HG02588 (cell line): ENCODE measurements at regions not wholly inside any gene's neighbourhood (a gene's known extent, or its start where the extent isn't known, plus 50 kb on each side); places are given as distances from the start of the nearest gene placed in this dataset.
"Not testable (repeated sequence)": the region's sequence is repeated elsewhere in the genome, so short reads cannot be mapped to it uniquely, and the experiment has no call there.

Experiments
- ATAC-seq: cut with Tn5 transposase; IDR thresholded peaks from one replicate; pipeline ENCODE4 v1.9.1; 2021; ENCODE audit warnings: mild to moderate bottlenecking, moderate library complexity; ENCODE audit not compliant: unreplicated experiment

DNA sequence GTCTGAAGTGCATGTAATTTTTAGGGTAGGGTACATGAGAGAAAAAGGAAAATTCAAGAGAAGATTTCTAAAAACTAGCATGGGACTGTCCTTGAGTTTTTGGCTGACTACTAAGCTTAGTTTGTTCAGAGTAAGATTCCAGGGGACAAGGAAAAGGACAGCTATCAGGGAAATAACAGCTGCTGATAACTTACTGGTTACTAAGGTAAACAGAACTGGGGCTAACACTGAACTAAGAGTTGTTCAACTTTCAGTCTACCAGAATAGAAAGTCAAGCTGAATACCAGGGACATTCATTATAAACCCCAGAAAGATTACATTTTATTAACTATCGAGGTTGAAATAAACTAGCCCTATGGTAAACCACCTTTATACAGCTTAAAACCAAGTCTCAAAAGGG, 261.8 kb upstream of the CYRIA start:
- ATAC-seq: no peak

DNA sequence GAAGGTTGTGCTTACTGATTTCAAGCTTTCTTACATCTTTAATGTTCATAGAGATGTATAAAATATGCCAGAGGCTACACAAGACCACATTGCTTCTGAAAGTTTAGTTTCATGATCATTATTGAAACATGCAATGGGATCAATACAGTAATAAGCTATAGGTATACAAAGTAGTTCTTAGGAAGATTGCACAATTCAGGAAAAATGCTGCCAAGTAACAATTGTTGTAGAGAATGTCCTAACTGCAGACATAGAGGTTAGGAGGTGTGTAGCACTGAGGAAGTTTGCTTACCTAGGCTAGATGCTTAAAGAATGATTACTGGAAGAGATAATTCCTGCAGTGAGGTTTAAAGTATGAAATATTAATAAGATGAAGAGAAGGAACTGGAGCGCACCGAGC, 259.5 kb upstream of the CYRIA start:
- ATAC-seq: no peak

DNA sequence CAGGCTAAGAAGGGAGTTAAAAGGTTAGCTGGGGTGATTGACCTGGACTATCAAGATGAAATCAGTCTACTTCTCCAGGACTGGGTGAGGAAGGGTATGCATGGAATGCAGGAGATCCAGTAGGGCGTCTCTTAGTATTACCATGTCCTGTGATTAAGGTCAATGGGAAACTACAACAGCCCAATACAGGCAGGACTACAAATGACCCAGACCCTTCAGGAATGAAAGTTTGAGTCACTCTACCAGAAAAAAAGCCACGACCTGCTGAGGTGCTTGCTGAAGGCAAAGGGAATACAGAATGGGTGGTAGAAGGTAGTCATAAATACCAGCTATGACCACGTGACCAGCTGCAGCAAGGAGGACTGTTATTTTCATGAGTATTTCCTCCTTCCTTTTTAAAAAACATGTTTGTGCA, 249.7 kb upstream of the CYRIA start:
- not testable (repeated sequence) for ATAC-seq

DNA sequence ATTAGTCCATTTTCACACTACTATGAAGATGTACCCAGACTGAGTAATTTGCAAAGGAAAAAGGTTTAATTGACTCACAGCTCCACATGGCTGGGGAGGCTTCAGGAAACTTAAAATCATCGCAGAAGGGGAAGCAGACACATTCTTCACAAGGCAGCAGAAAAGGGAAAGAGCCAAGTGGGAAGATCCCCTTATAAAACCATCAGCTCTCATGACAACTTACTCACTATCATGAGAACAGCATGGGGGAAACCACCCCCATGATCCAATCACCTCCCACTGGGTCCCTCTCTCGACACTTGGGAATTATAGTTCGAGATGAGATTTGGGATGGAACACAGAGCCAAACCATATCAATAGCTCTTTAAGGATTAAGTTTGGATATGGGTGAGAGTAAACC, 246.1 kb upstream of the CYRIA start:
- ATAC-seq: no peak

DNA sequence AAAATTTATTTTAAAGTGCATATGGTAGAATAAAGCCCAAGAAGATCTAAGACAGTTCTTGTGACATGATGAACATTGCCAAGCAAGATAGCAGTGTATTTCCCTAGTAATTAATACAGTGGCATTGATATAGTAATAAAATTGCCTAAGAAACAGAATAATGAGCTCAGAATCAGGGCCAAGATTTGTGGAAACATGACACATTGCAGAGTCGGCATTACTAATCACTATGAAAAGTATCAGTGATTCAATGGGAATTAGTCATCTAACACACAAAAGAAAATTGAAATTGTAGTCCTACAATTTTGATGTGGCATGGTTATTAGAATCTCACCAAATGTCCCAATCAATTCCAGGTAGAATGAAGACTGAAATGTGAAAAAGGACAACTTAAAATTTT, 243.0 kb upstream of the CYRIA start:
- no peak for ATAC-seq

DNA sequence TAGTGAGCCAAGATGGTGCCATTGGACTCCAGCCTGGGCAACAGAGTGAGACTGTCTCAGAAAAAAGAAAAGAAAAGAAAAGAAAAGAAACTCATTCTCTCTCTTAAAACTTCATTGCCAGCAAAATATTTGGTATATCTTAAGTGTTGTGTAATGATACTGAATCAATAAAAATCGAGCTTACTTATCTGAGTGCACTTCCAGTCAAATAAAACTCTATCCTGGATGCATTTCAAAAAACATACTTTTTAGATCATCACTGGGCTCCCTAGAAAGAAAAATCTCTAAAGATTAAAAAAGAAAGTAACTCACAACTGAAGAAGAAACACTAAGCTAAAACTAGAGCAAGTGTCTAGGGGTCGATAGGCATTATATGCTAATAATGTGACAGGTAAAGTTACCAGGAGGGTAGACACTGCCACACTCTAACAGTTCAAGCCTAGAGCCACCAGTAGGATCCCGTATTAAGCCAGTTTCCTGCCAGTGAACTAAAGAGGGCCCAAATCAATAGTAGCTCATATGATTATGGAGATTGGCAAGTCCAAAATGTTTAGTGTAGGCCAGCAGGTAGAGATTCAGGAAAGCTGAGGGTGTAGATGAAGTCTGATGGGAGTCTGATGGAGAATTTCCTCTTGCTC, 242.1 kb upstream of the CYRIA start:
- no peak for ATAC-seq

DNA sequence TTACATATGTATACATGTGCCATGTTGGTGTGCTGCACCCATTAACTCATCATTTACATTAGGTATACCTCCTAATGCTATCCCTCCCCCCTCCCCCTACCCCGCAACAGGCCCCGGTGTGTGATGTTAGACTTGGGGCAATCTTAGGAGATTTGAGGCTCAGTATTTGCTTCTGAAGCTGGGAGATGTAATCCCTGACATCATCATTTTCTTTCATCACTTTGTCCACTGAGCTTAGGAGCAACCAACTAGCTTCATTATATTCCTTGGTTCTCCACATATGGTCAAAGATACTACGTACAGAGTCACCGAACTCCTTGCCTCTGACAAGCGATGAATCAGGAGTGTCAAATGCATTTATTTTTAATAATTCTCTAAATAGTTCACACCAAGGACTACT, 239.7 kb upstream of the CYRIA start:
- ATAC-seq: not testable (repeated sequence)

DNA sequence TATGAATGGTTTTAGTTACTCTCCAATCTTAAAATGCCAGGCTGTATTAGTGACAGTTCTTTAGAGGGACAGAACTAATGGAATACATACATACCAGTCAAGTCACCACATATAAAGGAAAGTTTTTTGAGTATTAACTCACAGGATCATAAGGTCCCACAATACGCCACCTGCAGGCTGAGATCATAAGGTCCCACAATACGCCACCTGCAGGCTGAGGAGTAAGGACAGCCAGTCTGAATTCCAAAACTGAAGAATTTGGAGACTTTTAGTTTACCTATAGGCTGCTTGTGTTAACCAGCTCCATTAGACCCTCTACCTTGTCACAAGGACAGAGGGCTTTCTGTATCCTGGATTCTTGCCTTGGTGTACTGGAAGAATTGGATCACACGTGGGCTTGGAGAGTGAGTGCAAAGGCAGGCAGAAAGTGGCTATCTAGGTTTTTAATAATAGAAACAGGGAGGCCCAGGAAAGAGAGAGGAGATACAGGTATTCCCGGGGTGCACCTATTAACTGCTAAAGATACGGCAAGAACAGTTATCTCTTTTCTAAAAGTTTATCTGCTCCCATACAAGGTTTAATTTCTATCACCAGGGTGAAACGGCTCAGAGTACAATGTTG, 234.9 kb upstream of the CYRIA start:
- ATAC-seq: peak; percentile 59

DNA sequence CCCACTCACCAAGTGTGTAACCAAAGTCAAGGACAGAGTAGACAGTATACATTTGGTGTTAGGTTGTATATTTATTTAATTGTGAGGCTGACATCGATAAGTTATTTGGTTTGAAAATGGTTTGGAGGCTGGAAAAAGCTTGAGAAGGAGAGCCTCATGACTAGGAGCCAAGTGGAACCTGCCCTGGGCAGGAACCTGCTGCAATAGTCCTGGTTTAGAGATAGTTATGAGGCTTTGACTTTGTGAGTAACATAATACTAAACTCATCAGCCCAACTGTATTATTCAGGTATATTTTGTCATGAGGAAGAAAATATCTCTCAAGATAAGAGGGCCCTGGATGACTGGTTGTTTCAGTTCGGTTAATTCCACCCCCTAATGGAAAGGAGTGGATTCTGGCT, 234.3 kb upstream of the CYRIA start:
- ATAC-seq: peak; percentile 11

DNA sequence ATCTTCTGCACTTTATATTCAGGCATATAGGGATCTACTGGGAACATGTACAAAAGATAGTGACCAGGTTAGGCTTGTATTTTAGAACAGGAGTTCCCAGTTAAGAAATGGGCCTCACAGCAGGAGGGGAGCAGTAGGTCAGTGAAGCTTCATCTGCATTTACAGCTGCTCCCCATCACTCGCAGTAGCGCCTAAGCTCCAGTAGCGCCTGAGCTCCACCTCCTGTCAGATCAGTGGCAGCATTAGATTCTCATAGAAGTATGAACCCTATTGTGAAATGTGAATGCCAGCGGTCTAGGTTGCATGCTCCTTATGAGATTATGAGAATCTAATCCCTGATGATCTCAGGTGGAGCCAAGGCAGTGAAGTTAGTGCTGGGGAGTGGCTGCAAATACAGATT, 224.4 kb upstream of the CYRIA start:
- ATAC-seq: no peak

DNA sequence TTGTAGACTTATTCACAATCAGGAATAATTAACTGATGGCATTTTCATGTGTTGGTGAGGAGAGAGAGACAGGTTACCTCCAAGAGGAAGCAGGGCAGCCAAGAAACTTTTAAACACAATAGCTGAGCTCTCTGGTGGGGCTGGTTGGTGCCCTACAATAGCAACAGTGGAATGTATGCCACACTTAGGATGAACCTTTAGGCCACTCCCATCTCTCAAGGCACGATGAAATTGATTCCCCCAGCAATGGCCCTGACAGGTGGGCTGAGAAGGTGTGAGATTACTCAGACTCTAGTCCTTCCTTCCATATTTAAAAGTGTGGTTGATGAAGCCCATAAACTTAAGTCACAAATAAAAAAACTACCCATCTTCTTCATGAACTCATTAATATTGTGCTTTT, 219.4 kb upstream of the CYRIA start:
- ATAC-seq: no peak

DNA sequence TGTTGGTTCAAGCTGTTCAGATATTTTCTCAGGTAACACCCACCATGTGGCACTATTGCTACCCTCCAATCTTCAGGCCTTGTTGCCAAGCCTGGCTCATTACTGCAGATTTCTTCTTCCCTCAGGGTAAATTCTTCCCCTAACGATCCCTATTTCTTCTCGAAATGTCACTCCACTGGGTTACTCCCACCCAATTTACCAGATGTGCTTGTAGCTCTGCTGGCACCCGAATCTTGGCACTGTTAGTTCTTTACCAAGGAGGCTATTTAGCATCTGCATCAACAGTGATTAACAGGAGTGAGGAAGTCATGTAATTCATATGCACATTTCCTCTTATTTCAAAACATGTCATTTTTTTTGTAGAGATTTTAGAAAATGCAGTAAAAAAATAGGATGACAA, 217.1 kb upstream of the CYRIA start:
- ATAC-seq: no peak

DNA sequence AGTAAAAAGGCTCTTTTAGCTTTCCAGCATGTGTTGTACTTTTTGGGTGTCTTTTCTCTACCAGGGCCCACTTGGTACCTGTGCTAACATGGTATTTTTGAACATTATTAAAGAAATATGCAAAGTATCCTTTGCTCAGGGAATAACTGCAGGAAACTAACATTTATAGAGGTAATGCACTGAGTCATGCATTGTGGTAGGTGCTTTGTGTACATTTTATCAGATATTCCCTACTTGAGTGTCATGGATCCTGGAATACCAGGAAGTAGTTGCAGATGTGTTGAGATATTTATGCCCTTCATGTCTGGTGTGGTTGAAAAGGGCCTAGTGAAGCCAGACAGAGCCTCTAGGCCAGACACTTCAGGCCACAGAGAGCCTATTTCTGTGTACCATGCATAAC, 215.5 kb upstream of the CYRIA start:
- no peak for ATAC-seq

DNA sequence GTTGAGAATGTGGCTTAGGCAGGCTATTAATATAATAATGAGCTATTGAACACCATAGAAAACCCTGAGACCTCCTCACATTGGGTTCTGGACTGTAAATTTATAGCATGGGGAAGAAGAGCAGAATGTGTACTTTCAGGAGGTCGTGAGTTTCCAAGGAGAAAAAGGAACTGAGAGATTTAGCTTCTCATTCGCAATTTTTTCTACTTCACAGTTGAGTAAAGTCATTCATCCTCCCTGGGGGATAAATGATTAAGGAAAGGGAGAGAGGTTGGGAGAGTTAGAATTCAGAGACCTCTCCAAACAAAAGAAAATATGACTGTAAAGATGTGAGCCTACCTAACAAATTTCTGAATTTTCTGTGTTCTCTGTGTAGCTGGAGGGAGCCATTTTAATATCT, 205.8 kb upstream of the CYRIA start:
- ATAC-seq: no peak

DNA sequence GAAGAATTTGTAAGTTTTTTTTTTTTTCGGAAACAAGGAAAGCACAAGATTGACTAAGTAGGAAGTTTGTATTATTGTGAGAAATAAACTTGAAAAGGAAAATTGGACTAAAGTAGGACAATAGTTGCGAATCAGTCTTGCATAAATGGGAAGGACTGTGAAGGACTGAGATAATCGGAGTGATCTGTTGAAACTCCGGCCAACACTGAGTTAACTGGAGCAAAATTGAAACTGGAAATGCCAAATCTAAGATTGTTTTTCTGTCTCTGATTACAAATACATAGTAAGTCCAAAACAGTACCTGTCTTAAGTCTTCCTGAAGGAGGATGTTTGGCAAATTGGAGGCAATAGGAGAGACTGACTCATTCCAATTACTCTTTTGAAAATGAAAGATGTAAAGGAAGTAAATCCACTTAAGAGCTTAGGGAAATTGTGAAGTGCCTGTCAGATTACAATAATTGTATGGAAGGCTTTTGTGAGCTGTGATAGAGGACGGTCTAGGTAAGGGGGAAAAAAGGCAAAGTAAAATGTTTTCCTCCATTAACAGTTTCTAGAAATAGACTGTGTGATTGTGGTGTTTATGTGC, 204.9 kb upstream of the CYRIA start:
- no peak for ATAC-seq

DNA sequence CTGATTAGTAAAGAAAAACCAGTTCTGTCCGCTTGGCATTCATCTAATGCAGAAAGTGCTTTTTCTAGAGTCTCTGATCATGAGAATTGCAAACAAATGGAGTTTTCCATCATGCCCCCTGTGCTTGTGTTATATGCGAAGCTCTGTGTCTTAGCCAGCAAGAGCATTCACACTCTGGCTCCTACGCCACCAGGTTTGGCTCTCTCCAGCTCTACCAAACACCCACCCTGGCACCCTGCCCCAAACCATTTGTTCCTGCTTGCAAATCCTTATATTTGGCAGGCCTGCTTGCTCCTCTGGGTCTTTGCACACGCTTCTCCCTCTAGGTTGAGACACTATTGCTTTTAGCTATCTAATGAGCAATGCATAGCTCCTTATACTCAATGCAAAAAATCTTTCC, 204.1 kb upstream of the CYRIA start:
- no peak for ATAC-seq

DNA sequence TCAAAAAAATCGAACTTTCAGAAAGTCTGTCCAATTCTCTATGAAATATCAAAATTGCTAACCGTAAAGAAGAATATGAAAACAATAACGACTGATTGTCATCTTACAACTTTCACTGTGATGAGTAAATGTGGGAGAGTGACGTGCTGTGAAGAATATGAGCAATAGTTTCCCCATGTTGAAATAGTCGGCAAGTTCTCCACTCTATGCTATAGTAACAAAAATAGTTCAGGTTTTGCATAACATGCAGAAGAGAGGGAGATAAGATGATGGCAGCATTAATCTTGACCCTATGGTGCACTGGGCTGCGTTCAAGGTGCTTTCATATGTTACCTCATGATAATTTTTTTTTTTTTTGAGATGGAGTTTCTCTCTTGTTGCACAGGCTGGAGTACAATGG, 196.8 kb upstream of the CYRIA start:
- ATAC-seq: no peak

DNA sequence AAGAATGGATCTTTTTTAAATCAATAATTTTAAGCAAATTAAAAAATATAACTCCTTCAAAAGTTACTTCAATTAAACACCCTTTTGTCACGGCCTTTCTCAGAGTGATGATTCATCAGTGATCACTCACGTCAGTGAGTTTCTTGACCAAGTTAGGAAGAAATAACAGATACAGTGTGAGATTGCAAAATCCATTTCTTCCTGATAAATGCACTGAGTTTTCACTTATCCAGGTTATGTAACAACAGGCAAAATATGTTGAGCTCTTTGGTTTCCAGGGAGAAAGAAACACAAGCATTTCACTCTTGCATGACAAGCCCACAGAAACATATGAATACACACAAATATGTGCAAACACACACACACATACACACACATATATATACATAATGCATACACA, 195.9 kb upstream of the CYRIA start:
- ATAC-seq: no peak

DNA sequence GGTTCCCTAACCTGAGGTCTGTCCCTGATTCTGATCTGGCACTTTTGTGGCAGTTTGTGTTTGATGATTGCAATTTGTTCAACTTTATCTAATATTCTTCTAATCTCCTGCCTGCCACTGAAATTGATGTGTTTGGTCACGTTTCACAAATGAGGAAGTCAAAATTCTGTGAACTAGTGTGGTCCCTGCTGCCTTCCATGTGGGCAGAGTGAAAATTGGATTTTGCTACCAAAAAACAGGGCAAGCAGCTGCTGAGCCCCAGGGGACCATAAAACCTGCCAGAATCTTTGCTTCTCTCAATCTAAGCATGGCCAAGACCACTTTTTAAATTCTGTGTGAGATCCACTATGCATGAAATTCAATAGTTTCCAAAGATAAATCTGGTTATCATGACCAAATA, 195.5 kb upstream of the CYRIA start:
- ATAC-seq: no peak

DNA sequence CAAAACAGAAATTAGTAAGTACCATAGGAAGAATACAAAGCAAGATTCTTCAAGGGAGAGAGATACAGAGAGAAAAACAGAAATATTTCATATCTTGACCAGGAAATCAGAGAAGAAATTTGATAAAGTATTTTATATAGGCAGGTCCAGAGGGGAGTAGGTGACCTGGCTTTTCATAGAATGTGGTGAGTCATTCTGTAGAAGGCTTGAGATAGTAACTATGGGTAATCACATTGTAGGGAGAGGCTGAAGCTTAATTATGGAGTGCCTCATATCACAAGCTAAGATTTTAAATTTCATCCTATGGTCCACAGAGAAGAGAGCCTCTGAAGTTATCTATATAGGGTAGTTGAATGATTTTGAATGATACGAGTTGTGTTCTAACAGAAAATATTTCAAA, 195.0 kb upstream of the CYRIA start:
- no peak for ATAC-seq

DNA sequence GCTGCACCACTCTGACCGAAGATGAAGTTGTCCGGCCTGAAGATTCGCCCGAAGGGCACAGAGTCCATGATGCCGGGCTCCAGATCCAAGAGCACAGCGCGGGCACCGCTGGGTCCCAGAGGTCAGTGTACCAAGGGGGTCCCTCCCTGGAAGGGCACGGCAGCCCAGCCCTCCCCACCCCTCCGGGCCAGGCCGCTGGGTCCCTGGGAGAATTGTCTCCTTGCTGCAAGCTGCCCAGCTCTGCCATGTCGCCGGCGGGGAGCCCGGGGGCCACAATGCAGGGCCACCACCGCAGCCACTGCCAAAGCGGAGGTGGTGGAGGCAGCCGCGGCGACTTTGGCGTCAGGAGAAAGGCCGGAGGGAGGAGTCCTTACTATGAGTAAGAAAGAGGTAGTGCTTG, 189.5 kb upstream of the CYRIA start:
- ATAC-seq: no peak

DNA sequence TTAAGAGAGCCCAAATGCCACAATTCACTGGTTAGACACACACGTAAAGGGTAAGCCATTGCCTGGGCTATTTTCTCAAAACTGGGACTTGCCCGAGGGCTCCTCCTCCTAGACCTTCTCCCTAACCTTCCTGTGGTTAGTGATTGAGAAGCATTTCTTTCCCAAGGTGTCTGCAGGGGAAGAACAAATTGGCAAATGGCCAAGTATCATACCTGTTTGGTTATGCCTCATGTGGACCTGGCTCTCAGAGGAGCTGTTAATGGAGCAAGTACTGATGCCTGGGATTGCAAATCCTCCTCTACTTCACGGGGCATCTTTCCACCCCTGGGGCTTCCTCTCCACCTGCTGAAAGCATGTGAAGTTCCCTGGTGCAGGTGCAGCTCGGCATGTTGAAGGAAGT, 187.5 kb upstream of the CYRIA start:
- ATAC-seq: no peak

DNA sequence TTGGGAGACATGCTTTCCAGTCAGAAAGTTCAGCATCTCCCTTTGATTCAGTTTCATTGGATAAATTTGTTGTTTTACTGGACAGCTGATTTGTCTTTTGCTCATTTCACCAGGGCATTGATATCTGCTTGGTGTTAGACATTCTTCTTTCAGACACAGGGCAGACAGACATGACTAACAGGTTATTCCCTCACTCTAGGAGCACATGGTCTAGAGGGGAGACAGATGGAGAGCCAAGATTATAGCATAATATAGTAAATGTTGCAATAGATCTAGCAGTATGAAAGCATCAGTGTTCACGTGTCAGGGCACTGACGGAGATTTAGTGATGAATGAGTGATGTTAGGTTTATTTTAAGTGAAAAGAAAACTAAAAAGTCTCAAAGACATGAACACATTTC, 187.0 kb upstream of the CYRIA start:
- no peak for ATAC-seq
